Endothelial cell of umbilical vein (primary cell): ENCODE measurements at regions not wholly inside any gene's neighbourhood (a gene's known extent, or its start where the extent isn't known, plus 50 kb on each side); places are given as distances from the start of the nearest gene placed in this dataset.

Experiments used
- CTCF ChIP-seq, 2 donors: IDR thresholded peaks; 1 replicate in 1 of 2; 2 replicates in 1 of 2; pipeline ENCODE4 v1.5.1; 2011; ENCODE audit warnings: low read length in 2 of 2, mild to moderate bottlenecking in 2 of 2, moderate library complexity in 2 of 2, control low read depth in 1 of 2, inconsistent platforms in 1 of 2, low read depth in 1 of 2; ENCODE audit not compliant: insufficient read depth in 1 of 2; ENCODE audit errors: extremely low read depth in 1 of 2
- EZH2 ChIP-seq: IDR thresholded peaks from 2 replicates; pipeline ENCODE4 v1.6.1; 2012; ENCODE audit warnings: borderline replicate concordance, low read depth, mild to moderate bottlenecking, moderate library complexity, low read length, inconsistent platforms; ENCODE audit not compliant: severe bottlenecking
- GATA2 ChIP-seq: IDR thresholded peaks from 2 replicates; pipeline ENCODE4 v1.7.0; 2011; ENCODE audit warnings: low read depth, mild to moderate bottlenecking, moderate library complexity, mixed read lengths, low read length; ENCODE audit not compliant: insufficient read length, insufficient read depth
- JUN ChIP-seq: IDR thresholded peaks from 2 replicates; pipeline ENCODE4 v1.6.1; 2011; ENCODE audit warnings: borderline replicate concordance, low read depth; ENCODE audit not compliant: insufficient read length, insufficient read depth
- MAX ChIP-seq: IDR thresholded peaks from 2 replicates; pipeline ENCODE4 v1.6.1; 2011; ENCODE audit not compliant: insufficient read depth, insufficient read length
- MYC ChIP-seq: IDR thresholded peaks from one replicate; pipeline ENCODE4 v1.6.1; 2011; ENCODE audit warnings: mild to moderate bottlenecking, low read depth, low read length
- POLR2A ChIP-seq: IDR thresholded peaks from 2 replicates; pipeline ENCODE4 v1.6.1; 2012; ENCODE audit warnings: low read depth, mild to moderate bottlenecking, control low read depth, low read length
- POLR2AphosphoS5 ChIP-seq: IDR thresholded peaks from 2 replicates; pipeline ENCODE4 v1.6.1; 2012; ENCODE audit warnings: low read depth, mild to moderate bottlenecking, control low read depth, low read length, moderate library complexity; ENCODE audit not compliant: insufficient read depth

GRCh38 chr4:163773940-163774339 lies 279.4 kb downstream of the TMA16 start:
- TF ChIP-seq CTCF (IDR thresholded peaks at IDR 0.05; ENCODE audit: extremely low read depth in 1 of 2, insufficient read depth in 1 of 2, low read depth in 1 of 2, low read length in 2 of 2) (no peak), POLR2A (no peak), GATA2 (no peak), EZH2 (no peak), POLR2AphosphoS5 (no peak), JUN (no peak), MYC (no peak), MAX (no peak)
